Liver (tissue), 3 donors: ENCODE measurements at regions not wholly inside any gene's neighbourhood (a gene's known extent, or its start where the extent isn't known, plus 50 kb on each side); places are given as distances from the start of the nearest gene placed in this dataset.

ENCODE experiments used
- ATF3 ChIP-seq: IDR thresholded peaks from 2 replicates; pipeline ENCODE4 v1.6.1; 2016; ENCODE audit warnings: antibody characterized with exemption
- CTCF ChIP-seq: fragments of 150-350 bp; IDR thresholded peaks from 2 replicates; pipeline ENCODE4 v1.5.1; 2017; ENCODE audit warnings: improper control_type of control experiment, low read depth, low read length; ENCODE audit not compliant: missing input control
- GABPA ChIP-seq, 2 donors: IDR thresholded peaks in 1 of 2; conservative IDR thresholded peaks in 1 of 2; 2 replicates each; pipeline ENCODE4 v1.6.1; 2016; ENCODE audit warnings: antibody characterized with exemption in 2 of 2, mild to moderate bottlenecking in 1 of 2, moderate library complexity in 1 of 2
- HNF4A ChIP-seq, 2 donors: conservative IDR thresholded peaks; 2 replicates each; pipeline ENCODE4 v1.6.1; 2016; ENCODE audit warnings: antibody characterized with exemption in 2 of 2, mild to moderate bottlenecking in 2 of 2
- JUND ChIP-seq, 2 donors: IDR thresholded peaks; 2 replicates each; pipeline ENCODE4 v1.6.1; 2016; ENCODE audit warnings: antibody characterized with exemption in 2 of 2
- REST ChIP-seq: IDR thresholded peaks from 2 replicates; pipeline ENCODE4 v1.6.1; 2016; ENCODE audit warnings: antibody characterized with exemption, mild to moderate bottlenecking
- TAF1 ChIP-seq: conservative IDR thresholded peaks from 2 replicates; pipeline ENCODE4 v1.6.1; 2016; ENCODE audit warnings: antibody characterized with exemption, mild to moderate bottlenecking
- YY1 ChIP-seq: IDR thresholded peaks from 2 replicates; pipeline ENCODE4 v1.6.1; 2016; ENCODE audit warnings: antibody characterized with exemption, mild to moderate bottlenecking
- donor health status: healthy.
- donor health status: healthy.

DNA sequence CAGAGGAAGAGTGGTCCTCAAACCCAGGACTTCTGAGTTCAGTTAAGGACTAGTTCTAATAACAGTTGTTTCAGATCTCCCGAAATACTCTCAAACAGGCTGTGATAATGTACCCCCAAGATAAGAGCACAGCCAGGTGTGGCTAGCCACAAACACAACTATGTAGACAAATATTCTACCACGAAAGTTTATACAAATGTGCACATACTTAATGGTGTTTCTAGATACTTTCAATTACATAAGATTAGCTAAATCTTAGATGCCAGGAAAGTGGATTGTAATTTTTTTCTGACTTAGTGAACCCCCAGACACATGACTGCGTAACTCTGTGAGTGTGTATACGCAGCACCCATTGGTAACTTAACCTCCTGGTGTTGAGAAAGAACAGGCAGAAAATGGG lies 270.0 kb downstream of the USP25 start:
- TF ChIP-seq ATF3 = no peak
- no peak for TF ChIP-seq JUND (IDR thresholded peaks at IDR 0.05)
- TF ChIP-seq CTCF = no peak
- no peak for TF ChIP-seq TAF1
- TF ChIP-seq REST = no peak
- TF ChIP-seq HNF4A (conservative IDR thresholded peaks at IDR 0.05) = no peak
- TF ChIP-seq GABPA (IDR thresholded peaks at IDR 0.05 in 1 of 2, conservative IDR thresholded peaks at IDR 0.05 in 1 of 2) = no peak
- no peak for TF ChIP-seq YY1
